ENCODE measurements at regions not wholly inside any gene's neighbourhood (a gene's known extent, or its start where the extent isn't known, plus 50 kb on each side); places are given as distances from the start of the nearest gene placed in this dataset.

DNA sequence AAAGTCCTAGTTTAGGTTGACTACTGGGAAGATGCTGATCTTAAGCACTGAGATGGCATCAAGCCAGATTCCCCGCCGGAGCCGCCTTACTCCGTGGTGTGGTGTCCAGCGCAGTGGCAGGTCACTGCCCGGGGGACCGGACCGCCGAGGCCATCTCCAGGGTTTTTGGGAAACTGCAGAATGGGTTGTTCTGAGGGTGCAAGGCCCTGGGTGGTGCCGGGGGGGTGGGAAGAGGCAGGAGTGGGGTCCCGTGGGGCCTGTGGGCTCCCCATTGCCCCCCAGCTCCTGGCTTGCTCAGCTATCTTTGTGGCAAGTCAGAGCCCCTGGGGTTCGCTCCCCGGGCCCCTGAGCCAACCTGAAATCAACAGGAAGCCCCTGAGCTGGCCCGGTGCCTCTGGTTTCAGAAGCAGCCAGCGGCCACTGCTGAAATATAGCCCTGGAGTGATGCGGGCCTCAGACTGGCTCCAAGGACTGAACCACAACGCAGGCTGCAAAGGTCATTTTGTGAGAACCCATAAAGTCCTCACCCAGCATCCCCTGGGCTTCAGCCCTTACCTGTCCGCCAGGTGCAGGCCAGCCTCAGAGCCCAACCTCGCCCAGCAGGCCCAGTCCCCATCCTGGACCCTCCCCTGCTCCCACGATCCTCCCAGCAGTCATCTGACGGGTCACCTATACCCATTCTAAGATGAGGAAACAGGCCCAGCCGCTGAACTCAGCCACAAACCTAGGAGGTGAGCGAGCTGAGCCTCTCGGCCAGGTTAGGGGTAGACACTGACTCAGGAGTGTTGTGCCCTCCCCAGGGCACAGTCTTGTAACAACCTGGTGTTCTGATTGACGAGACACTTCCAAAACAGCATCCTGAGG is 102.7 kb downstream of the PDGFA start:
- H3K9me3 ChIP-seq (replicated peaks; ENCODE audit: control insufficient read depth, insufficient read depth, low read length): no peaks in the 10 kb centered on the region; the same call in 2 of the 3 replicates
- H3K4me2 ChIP-seq (ENCODE audit: control insufficient read depth, insufficient read depth): no peak overlapping the region
- 57% methylated on average over 23 of the region's 25 CpGs for WGBS (ENCODE audit: insufficient coverage, insufficient replicate concordance, low lambda C conversion rate, missing lambda C conversion rate)
- no peaks in the 10 kb centered on the region for H3K36me3 ChIP-seq (ENCODE audit: control insufficient read depth in 2 of 2, insufficient read depth in 2 of 2, low read length in 1 of 2)
- POLR2A ChIA-PET: no interaction called here
- DNase-seq (ENCODE audit: low read depth, low spot score): no peak
- in situ Hi-C loops (cut with MboI): no loop called here
- no peak for FAIRE-seq
- H4K20me1 ChIP-seq (ENCODE audit: control insufficient read depth, insufficient read depth): no peaks in the 10 kb centered on the region
- RAD21 ChIA-PET (ENCODE audit: unreplicated experiment): interaction anchor here (1.2 kb wide), 1 partner anchor 10 kb away, joined by 3 read pairs; no protein-coding TSS in a partner anchor
- no peak overlapping the region for H2AFZ ChIP-seq (ENCODE audit: control insufficient read depth, low read depth, low read length)
- no TSS peak for BruUV-seq (replicated peaks)
- no peak overlapping the region for H3K27ac ChIP-seq (ENCODE audit: control insufficient read depth, insufficient read depth)
- SMC1A ChIA-PET (ENCODE audit: uncharacterized antibody, unreplicated experiment): no interaction called here
- H3K79me2 ChIP-seq (ENCODE audit: control insufficient read depth, insufficient read depth, low read length): no peaks in the 10 kb centered on the region
- H3K4me1 ChIP-seq (ENCODE audit: control insufficient read depth, insufficient read depth, low read length): no peaks in the 10 kb centered on the region
- H3K9ac ChIP-seq (ENCODE audit: control insufficient read depth, insufficient read depth, low read length): no peak overlapping the region
- intact Hi-C loops (cut with micrococcal nuclease; ENCODE audit: unreplicated experiment): no loop called here
- CTCF ChIA-PET: no interaction called here
- no peak for ATAC-seq
- no peaks in the 10 kb centered on the region for H3K27me3 ChIP-seq (replicated peaks in 1 of 2; ENCODE audit: control insufficient read depth in 2 of 2, insufficient read depth in 2 of 2, low read length in 1 of 2)
- H3K4me3 ChIP-seq: no peak overlapping the region
- TF ChIP-seq, protein P1, sequence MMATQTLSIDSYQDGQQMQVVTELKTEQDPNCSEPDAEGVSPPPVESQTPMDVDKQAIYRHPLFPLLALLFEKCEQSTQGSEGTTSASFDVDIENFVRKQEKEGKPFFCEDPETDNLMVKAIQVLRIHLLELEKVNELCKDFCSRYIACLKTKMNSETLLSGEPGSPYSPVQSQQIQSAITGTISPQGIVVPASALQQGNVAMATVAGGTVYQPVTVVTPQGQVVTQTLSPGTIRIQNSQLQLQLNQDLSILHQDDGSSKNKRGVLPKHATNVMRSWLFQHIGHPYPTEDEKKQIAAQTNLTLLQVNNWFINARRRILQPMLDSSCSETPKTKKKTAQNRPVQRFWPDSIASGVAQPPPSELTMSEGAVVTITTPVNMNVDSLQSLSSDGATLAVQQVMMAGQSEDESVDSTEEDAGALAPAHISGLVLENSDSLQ (IDR thresholded peaks at IDR 0.05): no peak
- no peak for TF ChIP-seq ZSCAN29 (IDR thresholded peaks at IDR 0.05)
- TF ChIP-seq NFYA (IDR thresholded peaks at IDR 0.05; ENCODE audit: borderline replicate concordance, low read depth, low read length): no peak
- TF ChIP-seq, protein P2, sequence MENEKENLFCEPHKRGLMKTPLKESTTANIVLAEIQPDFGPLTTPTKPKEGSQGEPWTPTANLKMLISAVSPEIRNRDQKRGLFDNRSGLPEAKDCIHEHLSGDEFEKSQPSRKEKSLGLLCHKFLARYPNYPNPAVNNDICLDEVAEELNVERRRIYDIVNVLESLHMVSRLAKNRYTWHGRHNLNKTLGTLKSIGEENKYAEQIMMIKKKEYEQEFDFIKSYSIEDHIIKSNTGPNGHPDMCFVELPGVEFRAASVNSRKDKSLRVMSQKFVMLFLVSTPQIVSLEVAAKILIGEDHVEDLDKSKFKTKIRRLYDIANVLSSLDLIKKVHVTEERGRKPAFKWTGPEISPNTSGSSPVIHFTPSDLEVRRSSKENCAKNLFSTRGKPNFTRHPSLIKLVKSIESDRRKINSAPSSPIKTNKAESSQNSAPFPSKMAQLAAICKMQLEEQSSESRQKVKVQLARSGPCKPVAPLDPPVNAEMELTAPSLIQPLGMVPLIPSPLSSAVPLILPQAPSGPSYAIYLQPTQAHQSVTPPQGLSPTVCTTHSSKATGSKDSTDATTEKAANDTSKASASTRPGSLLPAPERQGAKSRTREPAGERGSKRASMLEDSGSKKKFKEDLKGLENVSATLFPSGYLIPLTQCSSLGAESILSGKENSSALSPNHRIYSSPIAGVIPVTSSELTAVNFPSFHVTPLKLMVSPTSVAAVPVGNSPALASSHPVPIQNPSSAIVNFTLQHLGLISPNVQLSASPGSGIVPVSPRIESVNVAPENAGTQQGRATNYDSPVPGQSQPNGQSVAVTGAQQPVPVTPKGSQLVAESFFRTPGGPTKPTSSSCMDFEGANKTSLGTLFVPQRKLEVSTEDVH (IDR thresholded peaks at IDR 0.05; ENCODE audit: low read depth, partially characterized antibody): no peak
- no peak for TF ChIP-seq JUND (IDR thresholded peaks at IDR 0.05; ENCODE audit: low read depth, low read length)
- TF ChIP-seq ZZZ3 (IDR thresholded peaks at IDR 0.05; ENCODE audit: control insufficient read depth, insufficient read length, low read depth): no peak
- no peak for TF ChIP-seq TBL1XR1 (IDR thresholded peaks at IDR 0.05; ENCODE audit: low read depth, low read length)
- TF ChIP-seq PML (IDR thresholded peaks at IDR 0.05; ENCODE audit: low read length): no peak
- no peak for TF ChIP-seq SP1 (IDR thresholded peaks at IDR 0.05; ENCODE audit: low read depth, low read length)
- TF ChIP-seq, protein P3, sequence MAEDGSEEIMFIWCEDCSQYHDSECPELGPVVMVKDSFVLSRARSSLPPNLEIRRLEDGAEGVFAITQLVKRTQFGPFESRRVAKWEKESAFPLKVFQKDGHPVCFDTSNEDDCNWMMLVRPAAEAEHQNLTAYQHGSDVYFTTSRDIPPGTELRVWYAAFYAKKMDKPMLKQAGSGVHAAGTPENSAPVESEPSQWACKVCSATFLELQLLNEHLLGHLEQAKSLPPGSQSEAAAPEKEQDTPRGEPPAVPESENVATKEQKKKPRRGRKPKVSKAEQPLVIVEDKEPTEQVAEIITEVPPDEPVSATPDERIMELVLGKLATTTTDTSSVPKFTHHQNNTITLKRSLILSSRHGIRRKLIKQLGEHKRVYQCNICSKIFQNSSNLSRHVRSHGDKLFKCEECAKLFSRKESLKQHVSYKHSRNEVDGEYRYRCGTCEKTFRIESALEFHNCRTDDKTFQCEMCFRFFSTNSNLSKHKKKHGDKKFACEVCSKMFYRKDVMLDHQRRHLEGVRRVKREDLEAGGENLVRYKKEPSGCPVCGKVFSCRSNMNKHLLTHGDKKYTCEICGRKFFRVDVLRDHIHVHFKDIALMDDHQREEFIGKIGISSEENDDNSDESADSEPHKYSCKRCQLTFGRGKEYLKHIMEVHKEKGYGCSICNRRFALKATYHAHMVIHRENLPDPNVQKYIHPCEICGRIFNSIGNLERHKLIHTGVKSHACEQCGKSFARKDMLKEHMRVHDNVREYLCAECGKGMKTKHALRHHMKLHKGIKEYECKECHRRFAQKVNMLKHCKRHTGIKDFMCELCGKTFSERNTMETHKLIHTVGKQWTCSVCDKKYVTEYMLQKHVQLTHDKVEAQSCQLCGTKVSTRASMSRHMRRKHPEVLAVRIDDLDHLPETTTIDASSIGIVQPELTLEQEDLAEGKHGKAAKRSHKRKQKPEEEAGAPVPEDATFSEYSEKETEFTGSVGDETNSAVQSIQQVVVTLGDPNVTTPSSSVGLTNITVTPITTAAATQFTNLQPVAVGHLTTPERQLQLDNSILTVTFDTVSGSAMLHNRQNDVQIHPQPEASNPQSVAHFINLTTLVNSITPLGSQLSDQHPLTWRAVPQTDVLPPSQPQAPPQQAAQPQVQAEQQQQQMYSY (CRISPR knock-in tag; IDR thresholded peaks at IDR 0.05): no peak
- TF ChIP-seq, protein P4, sequence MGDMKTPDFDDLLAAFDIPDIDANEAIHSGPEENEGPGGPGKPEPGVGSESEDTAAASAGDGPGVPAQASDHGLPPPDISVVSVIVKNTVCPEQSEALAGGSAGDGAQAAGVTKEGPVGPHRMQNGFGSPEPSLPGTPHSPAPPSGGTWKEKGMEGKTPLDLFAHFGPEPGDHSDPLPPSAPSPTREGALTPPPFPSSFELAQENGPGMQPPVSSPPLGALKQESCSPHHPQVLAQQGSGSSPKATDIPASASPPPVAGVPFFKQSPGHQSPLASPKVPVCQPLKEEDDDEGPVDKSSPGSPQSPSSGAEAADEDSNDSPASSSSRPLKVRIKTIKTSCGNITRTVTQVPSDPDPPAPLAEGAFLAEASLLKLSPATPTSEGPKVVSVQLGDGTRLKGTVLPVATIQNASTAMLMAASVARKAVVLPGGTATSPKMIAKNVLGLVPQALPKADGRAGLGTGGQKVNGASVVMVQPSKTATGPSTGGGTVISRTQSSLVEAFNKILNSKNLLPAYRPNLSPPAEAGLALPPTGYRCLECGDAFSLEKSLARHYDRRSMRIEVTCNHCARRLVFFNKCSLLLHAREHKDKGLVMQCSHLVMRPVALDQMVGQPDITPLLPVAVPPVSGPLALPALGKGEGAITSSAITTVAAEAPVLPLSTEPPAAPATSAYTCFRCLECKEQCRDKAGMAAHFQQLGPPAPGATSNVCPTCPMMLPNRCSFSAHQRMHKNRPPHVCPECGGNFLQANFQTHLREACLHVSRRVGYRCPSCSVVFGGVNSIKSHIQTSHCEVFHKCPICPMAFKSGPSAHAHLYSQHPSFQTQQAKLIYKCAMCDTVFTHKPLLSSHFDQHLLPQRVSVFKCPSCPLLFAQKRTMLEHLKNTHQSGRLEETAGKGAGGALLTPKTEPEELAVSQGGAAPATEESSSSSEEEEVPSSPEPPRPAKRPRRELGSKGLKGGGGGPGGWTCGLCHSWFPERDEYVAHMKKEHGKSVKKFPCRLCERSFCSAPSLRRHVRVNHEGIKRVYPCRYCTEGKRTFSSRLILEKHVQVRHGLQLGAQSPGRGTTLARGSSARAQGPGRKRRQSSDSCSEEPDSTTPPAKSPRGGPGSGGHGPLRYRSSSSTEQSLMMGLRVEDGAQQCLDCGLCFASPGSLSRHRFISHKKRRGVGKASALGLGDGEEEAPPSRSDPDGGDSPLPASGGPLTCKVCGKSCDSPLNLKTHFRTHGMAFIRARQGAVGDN (IDR thresholded peaks at IDR 0.05): no peak
- no peak for TF ChIP-seq SREBF2 (IDR thresholded peaks at IDR 0.05; ENCODE audit: low read length)

Data from GM12878 (cell line).